ENCODE measurements at regions not wholly inside any gene's neighbourhood (a gene's known extent, or its start where the extent isn't known, plus 50 kb on each side); places are given as distances from the start of the nearest gene placed in this dataset.
"Not testable (repeated sequence)": the region's sequence is repeated elsewhere in the genome, so short reads cannot be mapped to it uniquely, and the experiment has no call there.

DNA sequence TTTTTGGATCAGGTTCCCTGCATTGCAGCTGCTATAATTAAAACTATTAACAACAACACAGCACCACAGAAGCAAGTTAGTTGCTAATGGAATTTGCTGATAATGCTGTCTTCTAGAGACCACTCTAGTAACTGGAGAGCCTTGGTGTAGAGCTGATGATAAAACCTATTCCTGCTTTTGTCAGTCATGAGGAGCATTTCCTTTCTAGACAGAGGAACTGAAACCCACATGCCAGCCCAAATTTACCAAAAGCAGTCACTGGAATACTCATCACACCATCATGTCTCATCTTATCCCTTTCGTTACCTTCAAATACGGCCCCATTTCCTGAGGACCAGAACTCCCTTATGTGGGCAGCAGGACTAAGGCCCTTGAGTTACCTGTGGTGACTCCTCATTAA, 67.1 kb upstream of the AGAP9 start:
- not testable (repeated sequence) for H3K79me1 ChIP-seq (ENCODE audit: low read length); H4K12ac ChIP-seq (ENCODE audit: low read depth, low read length); H3K18ac ChIP-seq (ENCODE audit: low read length); H3K4me3 ChIP-seq (ENCODE audit: low read depth, low read length); H3K4me1 ChIP-seq (ENCODE audit: control insufficient read depth in 1 of 2, insufficient read depth in 2 of 2, low read length in 2 of 2); DNase-seq; H3K27ac ChIP-seq (ENCODE audit: low read depth, low read length); H2BK12ac ChIP-seq (ENCODE audit: low read length); H2AK5ac ChIP-seq (ENCODE audit: low read length); H3K4ac ChIP-seq (ENCODE audit: low read depth, low read length); H4K91ac ChIP-seq (ENCODE audit: low read depth, low read length); H3K14ac ChIP-seq (ENCODE audit: low read length); H2BK120ac ChIP-seq (ENCODE audit: insufficient read depth, low read length, poor library complexity); H2AFZ ChIP-seq (ENCODE audit: insufficient read depth, low read length, poor library complexity); H3K27me3 ChIP-seq (ENCODE audit: insufficient read depth, low read length); H2BK5ac ChIP-seq (ENCODE audit: low read depth, low read length, poor library complexity); H3K79me2 ChIP-seq (ENCODE audit: control insufficient read depth, insufficient read depth, low read length, poor library complexity); H3K23ac ChIP-seq (ENCODE audit: low read length); H3K9me3 ChIP-seq (ENCODE audit: insufficient read depth, low read depth, low read length); H3K9ac ChIP-seq (ENCODE audit: low read length); H3K36me3 ChIP-seq (ENCODE audit: control insufficient read depth in 1 of 2, insufficient read depth in 2 of 2, low read length in 2 of 2); H4K8ac ChIP-seq (ENCODE audit: low read depth, low read length); H3K4me2 ChIP-seq (ENCODE audit: low read length)
- no CpG with 5 or more reads among the region's 2 CpGs for WGBS (ENCODE audit: extremely low coverage, insufficient coverage, insufficient read length)

DNA sequence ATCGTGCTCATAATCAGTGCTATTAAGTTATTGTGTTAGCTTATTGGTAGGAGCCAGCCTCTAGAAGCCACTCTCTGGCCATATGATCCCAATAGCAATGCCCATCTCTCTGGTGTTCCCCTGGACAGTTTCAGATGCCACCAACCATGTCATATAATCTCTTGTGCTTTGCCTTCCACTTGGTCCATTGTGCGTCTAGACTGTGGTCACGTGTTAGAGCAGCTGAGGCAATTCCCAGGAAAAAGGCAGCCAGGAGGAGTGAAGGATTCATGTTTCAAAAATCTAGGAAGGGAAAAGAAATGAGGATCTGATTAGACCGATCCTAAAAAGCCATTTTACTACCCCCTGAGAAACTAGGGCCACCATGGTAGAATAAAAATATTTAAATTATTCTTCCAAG, 58.6 kb upstream of the AGAP9 start:
- DNase-seq; H2BK5ac ChIP-seq (ENCODE audit: low read depth, low read length, poor library complexity); H3K4ac ChIP-seq (ENCODE audit: low read depth, low read length); H4K8ac ChIP-seq (ENCODE audit: low read depth, low read length); H3K9ac ChIP-seq (ENCODE audit: low read length); H2AFZ ChIP-seq (ENCODE audit: insufficient read depth, low read length, poor library complexity); H3K79me1 ChIP-seq (ENCODE audit: low read length); H3K4me2 ChIP-seq (ENCODE audit: low read length); H2BK12ac ChIP-seq (ENCODE audit: low read length); H2AK5ac ChIP-seq (ENCODE audit: low read length); H3K4me1 ChIP-seq (ENCODE audit: control insufficient read depth in 1 of 2, insufficient read depth in 2 of 2, low read length in 2 of 2); H3K18ac ChIP-seq (ENCODE audit: low read length); H3K36me3 ChIP-seq (ENCODE audit: control insufficient read depth in 1 of 2, insufficient read depth in 2 of 2, low read length in 2 of 2); H3K27ac ChIP-seq (ENCODE audit: low read depth, low read length); H4K12ac ChIP-seq (ENCODE audit: low read depth, low read length); H3K14ac ChIP-seq (ENCODE audit: low read length); H3K9me3 ChIP-seq (ENCODE audit: insufficient read depth, low read depth, low read length); H3K4me3 ChIP-seq (ENCODE audit: low read depth, low read length); H3K23ac ChIP-seq (ENCODE audit: low read length); H2BK120ac ChIP-seq (ENCODE audit: insufficient read depth, low read length, poor library complexity); H3K27me3 ChIP-seq (ENCODE audit: insufficient read depth, low read length); H3K79me2 ChIP-seq (ENCODE audit: control insufficient read depth, insufficient read depth, low read length, poor library complexity); H4K91ac ChIP-seq (ENCODE audit: low read depth, low read length): not testable (repeated sequence)
- WGBS (ENCODE audit: extremely low coverage, insufficient coverage, insufficient read length), result no CpG with 5 or more reads among the region's 4 CpGs

DNA sequence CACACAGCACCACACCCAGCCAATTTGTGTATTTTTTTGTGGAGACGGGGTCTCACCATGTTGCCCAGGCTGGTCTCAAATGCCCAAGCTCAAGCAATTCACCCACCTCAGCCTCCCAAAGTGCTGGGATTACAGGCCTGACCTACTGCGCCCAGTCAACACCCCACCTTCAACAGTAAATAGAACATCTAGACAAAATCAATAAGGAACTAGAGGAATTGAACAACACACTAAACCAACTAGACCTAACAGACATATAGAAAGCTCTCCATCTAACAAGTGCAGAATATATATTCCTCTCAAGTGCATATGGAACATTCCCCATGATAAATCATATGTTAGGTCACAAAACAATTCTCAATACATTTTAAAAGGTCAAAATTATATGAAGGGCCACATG, 56.6 kb upstream of the AGAP9 start:
- H2AK5ac ChIP-seq (ENCODE audit: low read length); H3K23ac ChIP-seq (ENCODE audit: low read length); H3K27me3 ChIP-seq (ENCODE audit: insufficient read depth, low read length); H3K14ac ChIP-seq (ENCODE audit: low read length); H3K79me2 ChIP-seq (ENCODE audit: control insufficient read depth, insufficient read depth, low read length, poor library complexity); H3K4me1 ChIP-seq (ENCODE audit: control insufficient read depth in 1 of 2, insufficient read depth in 2 of 2, low read length in 2 of 2); DNase-seq; H2BK120ac ChIP-seq (ENCODE audit: insufficient read depth, low read length, poor library complexity); H4K12ac ChIP-seq (ENCODE audit: low read depth, low read length); H2BK12ac ChIP-seq (ENCODE audit: low read length); H3K9me3 ChIP-seq (ENCODE audit: insufficient read depth, low read depth, low read length); H3K36me3 ChIP-seq (ENCODE audit: control insufficient read depth in 1 of 2, insufficient read depth in 2 of 2, low read length in 2 of 2); H4K8ac ChIP-seq (ENCODE audit: low read depth, low read length); H3K79me1 ChIP-seq (ENCODE audit: low read length); H3K9ac ChIP-seq (ENCODE audit: low read length); H4K91ac ChIP-seq (ENCODE audit: low read depth, low read length); H3K18ac ChIP-seq (ENCODE audit: low read length); H3K4ac ChIP-seq (ENCODE audit: low read depth, low read length); H3K4me3 ChIP-seq (ENCODE audit: low read depth, low read length); H2AFZ ChIP-seq (ENCODE audit: insufficient read depth, low read length, poor library complexity); H2BK5ac ChIP-seq (ENCODE audit: low read depth, low read length, poor library complexity); H3K27ac ChIP-seq (ENCODE audit: low read depth, low read length); H3K4me2 ChIP-seq (ENCODE audit: low read length): not testable (repeated sequence)
- WGBS (ENCODE audit: extremely low coverage, insufficient coverage, insufficient read length), result no CpG with 5 or more reads among the region's 2 CpGs

DNA sequence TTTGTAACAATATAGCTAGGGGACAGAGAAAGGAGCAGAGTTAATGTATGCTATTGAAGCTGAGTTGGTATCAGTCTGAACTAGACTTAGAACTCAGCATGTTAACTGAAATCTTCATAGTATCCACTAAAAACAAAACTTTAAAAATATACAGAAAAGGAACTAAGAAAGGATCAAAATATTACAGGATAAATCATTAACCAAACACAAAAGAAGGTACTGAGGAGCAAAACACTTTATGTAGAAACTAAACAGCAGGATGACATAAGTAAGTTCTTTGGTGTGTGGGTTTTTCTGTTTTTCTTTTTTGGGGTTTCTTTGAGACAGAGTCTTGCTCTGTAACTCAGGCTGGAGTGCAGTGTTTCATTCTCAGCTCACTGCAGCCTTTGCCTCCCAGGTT, 55.1 kb upstream of the AGAP9 start:
- H2AK5ac ChIP-seq (ENCODE audit: low read length); H3K4me1 ChIP-seq (ENCODE audit: control insufficient read depth in 1 of 2, insufficient read depth in 2 of 2, low read length in 2 of 2); H3K4me2 ChIP-seq (ENCODE audit: low read length); H3K79me1 ChIP-seq (ENCODE audit: low read length); H3K18ac ChIP-seq (ENCODE audit: low read length); H2BK120ac ChIP-seq (ENCODE audit: insufficient read depth, low read length, poor library complexity); H3K27ac ChIP-seq (ENCODE audit: low read depth, low read length); H2BK12ac ChIP-seq (ENCODE audit: low read length); H3K9ac ChIP-seq (ENCODE audit: low read length); H3K23ac ChIP-seq (ENCODE audit: low read length); H4K8ac ChIP-seq (ENCODE audit: low read depth, low read length); H4K91ac ChIP-seq (ENCODE audit: low read depth, low read length); H4K12ac ChIP-seq (ENCODE audit: low read depth, low read length); DNase-seq; H3K4me3 ChIP-seq (ENCODE audit: low read depth, low read length); H3K14ac ChIP-seq (ENCODE audit: low read length); H3K27me3 ChIP-seq (ENCODE audit: insufficient read depth, low read length); H2AFZ ChIP-seq (ENCODE audit: insufficient read depth, low read length, poor library complexity); H3K36me3 ChIP-seq (ENCODE audit: control insufficient read depth in 1 of 2, insufficient read depth in 2 of 2, low read length in 2 of 2); H3K4ac ChIP-seq (ENCODE audit: low read depth, low read length); H3K9me3 ChIP-seq (ENCODE audit: insufficient read depth, low read depth, low read length); H2BK5ac ChIP-seq (ENCODE audit: low read depth, low read length, poor library complexity); H3K79me2 ChIP-seq (ENCODE audit: control insufficient read depth, insufficient read depth, low read length, poor library complexity): not testable (repeated sequence)
